Ovary (tissue), 7 donors: ENCODE measurements at regions not wholly inside any gene's neighbourhood (a gene's known extent, or its start where the extent isn't known, plus 50 kb on each side); places are given as distances from the start of the nearest gene placed in this dataset.

Experiments used
- DNase-seq, 5 donors: peaks; one replicate each; pipeline ENCODE4 v3.0.0-alpha.2; 2019 to 2020
- H3K27ac ChIP-seq, 2 donors: fragments of 200-600 bp; one replicate each; pipeline versions ENCODE4 v1.5.1 to v1.8.0; 2019 to 2022
- H3K27me3 ChIP-seq: fragments of 200-600 bp; one replicate; pipeline ENCODE4 v1.8.0; 2022
- H3K36me3 ChIP-seq: fragments of 200-600 bp; sonication (generic); one replicate; pipeline ENCODE4 v1.5.1; 2019
- H3K4me1 ChIP-seq: one replicate; pipeline ENCODE4 v1.8.1; 2013; ENCODE audit warnings: mild to moderate bottlenecking, moderate library complexity; ENCODE audit not compliant: insufficient read depth
- H3K4me3 ChIP-seq: fragments of 200-600 bp; sonication (generic); one replicate; pipeline ENCODE4 v1.5.1; 2017
- H3K9me3 ChIP-seq, 2 donors: fragments of 200-600 bp in 1 of 2; sonication (generic) in 1 of 2; one replicate each; pipeline versions ENCODE4 v1.5.1 to v1.8.1; 2013 to 2019; ENCODE audit warnings: mild to moderate bottlenecking in 1 of 2, moderate library complexity in 1 of 2
- EP300 ChIP-seq: sonication (generic); formaldehyde crosslinking; IDR thresholded peaks from one replicate; pipeline ENCODE4 v1.6.1; 2017; ENCODE audit warnings: antibody characterized with exemption
- POLR2A ChIP-seq: fragments of 450-650 bp; IDR thresholded peaks from one replicate; pipeline ENCODE4 v1.6.1; 2017; ENCODE audit warnings: antibody characterized with exemption, mild to moderate bottlenecking, moderate library complexity
- WGBS, 3 donors: extraction: QIAGEN DNeasy Blood & Tissue Kit in 1 of 3; methylation state at CpG; one replicate each; pipeline versions ENCODE4 v1.1.5 to v1.1.7; 2013 to 2017; 5-methylcytosine and 5-hydroxymethylcytosine counted together
- intact Hi-C, 4 donors: fragments of 100-400 bp; cut with DNase I; formaldehyde crosslinking; loops; one replicate each; pipeline versions ENCODE4 v1.11.0 to v1.15.1; 2022 to 2023
- TF ChIP-seq, protein P1 (sequence below), 3 donors: fragments of 450-650 bp in 2 of 3; fragments of 200-600 bp in 1 of 3; IDR thresholded peaks; one replicate each; pipeline versions ENCODE4 v1.5.1 to v1.8.0; 2016 to 2022; ENCODE audit warnings: antibody characterized with exemption in 3 of 3, mild to moderate bottlenecking in 1 of 3
- donor health status: DM: no; HTN: no; CAD: no; lungs with moderate emphysema.
- donor health status: DM: no; HTN: no; CAD: no.
- donor health status: Bipolar disorder and iron deficiency.
- donor health status: DM: no; HTN: no; CAD: no.
- donor health status: DM: yes; HTN: yes; CAD: no.

DNA sequence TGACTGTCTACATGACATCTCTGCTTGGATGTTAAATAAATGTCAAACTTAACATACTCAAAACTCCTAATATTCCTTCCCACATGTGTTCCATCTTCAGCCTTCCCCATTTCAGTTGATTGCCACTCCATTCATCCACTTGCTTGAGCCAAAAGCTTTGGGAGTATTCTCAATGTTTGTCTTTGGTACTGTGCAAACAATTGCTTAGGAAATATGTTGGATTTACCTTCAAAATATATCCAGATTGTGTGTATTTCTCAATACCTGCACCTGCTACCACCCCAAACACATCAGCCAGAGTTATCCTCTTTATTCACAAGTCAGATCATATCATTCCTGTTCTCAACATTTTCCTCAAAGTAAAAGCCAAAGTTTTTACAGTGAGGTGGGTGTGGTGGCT, 350.3 kb upstream of the FAM98A start:
- no peaks in the 10 kb centered on the region for H3K27me3 ChIP-seq
- TF ChIP-seq EP300 = no peak
- TF ChIP-seq, protein P1, sequence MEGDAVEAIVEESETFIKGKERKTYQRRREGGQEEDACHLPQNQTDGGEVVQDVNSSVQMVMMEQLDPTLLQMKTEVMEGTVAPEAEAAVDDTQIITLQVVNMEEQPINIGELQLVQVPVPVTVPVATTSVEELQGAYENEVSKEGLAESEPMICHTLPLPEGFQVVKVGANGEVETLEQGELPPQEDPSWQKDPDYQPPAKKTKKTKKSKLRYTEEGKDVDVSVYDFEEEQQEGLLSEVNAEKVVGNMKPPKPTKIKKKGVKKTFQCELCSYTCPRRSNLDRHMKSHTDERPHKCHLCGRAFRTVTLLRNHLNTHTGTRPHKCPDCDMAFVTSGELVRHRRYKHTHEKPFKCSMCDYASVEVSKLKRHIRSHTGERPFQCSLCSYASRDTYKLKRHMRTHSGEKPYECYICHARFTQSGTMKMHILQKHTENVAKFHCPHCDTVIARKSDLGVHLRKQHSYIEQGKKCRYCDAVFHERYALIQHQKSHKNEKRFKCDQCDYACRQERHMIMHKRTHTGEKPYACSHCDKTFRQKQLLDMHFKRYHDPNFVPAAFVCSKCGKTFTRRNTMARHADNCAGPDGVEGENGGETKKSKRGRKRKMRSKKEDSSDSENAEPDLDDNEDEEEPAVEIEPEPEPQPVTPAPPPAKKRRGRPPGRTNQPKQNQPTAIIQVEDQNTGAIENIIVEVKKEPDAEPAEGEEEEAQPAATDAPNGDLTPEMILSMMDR (IDR thresholded peaks at IDR 0.05) = no peak
- no peak for TF ChIP-seq POLR2A
- H3K27ac ChIP-seq = no peak overlapping the region
- no peaks in the 10 kb centered on the region for H3K4me1 ChIP-seq
- no peaks in the 10 kb centered on the region for H3K36me3 ChIP-seq
- intact Hi-C loops = no loop called here
- no peak overlapping the region for H3K4me3 ChIP-seq
- H3K9me3 ChIP-seq = peaks cover 0 to 5% of the 10 kb centered on the region in 2 donors
- no peak for DNase-seq

GRCh38 chr2:33946193-33946592, 347.1 kb upstream of the FAM98A start:
- Histone ChIP-seq H3K4me3 (no peak overlapping the region), H3K27ac (no peak overlapping the region), H3K9me3 (no peaks in the 10 kb centered on the region), H3K36me3 (no peaks in the 10 kb centered on the region), H3K4me1 (no peaks in the 10 kb centered on the region), H3K27me3 (no peaks in the 10 kb centered on the region)
- TF ChIP-seq EP300 (no peak), POLR2A (no peak)
- TF ChIP-seq, protein P1 (IDR thresholded peaks at IDR 0.05) = no peak
- intact Hi-C loops = no loop called here
- DNase-seq = no peak
- WGBS, 3 donors = 84 to 94% (median 86%) methylated on average over 4 of the region's 4 CpGs

DNA sequence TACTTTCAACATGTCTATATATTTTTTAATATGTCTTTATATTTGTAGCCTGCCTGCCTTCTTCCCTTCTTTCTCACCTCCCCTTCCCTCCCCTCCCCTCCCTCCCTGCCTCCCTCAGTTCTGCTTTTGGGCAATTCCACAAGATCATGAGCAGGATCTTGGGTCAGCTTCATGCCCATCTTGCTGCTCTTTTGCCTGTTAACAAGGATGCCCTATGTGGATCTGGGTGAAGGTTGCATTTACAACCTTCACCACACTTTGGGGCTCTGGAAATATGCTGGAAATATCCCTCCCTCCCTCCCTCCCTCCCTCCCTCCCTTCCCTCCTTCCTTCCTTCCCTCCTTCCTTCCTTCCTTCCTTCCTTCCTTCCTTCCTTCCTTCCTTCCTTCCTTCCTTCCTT, 334.1 kb upstream of the FAM98A start:
- intact Hi-C loops = no loop called here
- H3K27ac ChIP-seq = no peak overlapping the region
- no peak for DNase-seq
- no peak overlapping the region for H3K4me3 ChIP-seq
- TF ChIP-seq POLR2A (no peak), EP300 (no peak)
- TF ChIP-seq, protein P1 (IDR thresholded peaks at IDR 0.05) = no peak
- no peaks in the 10 kb centered on the region for H3K4me1 ChIP-seq
- no peaks in the 10 kb centered on the region for H3K27me3 ChIP-seq
- no peaks in the 10 kb centered on the region for H3K9me3 ChIP-seq
- H3K36me3 ChIP-seq = no peaks in the 10 kb centered on the region

DNA sequence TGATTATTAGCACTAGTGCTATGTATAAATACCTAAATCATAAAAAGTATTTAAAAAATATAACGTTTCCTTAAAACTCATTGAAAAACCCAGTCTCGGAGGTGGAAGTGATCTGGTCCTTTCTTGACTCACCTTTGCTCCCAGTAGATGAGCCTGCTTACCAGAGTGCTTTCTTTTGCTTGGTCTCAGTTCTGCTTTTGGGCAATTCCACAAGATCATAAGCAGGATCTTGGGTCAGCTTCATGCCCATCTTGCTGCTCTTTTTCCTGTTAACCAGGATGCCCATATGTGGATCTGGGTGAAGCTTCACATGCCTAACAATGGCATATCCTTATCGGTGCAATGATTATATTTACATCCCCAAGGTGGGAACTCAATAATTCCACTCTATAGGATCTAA, 332.1 kb upstream of the FAM98A start:
- DNase-seq = no peak
- Histone ChIP-seq H3K4me3 (no peak overlapping the region), H3K27ac (no peak overlapping the region), H3K27me3 (no peaks in the 10 kb centered on the region), H3K4me1 (no peaks in the 10 kb centered on the region), H3K9me3 (no peaks in the 10 kb centered on the region), H3K36me3 (no peaks in the 10 kb centered on the region)
- intact Hi-C loops = no loop called here
- 90 to 93% (median 92%) methylated on average over 3 of the region's 3 CpGs for WGBS, 3 donors
- TF ChIP-seq POLR2A = no peak
- TF ChIP-seq, protein P1 (IDR thresholded peaks at IDR 0.05) = no peak
- no peak for TF ChIP-seq EP300

DNA sequence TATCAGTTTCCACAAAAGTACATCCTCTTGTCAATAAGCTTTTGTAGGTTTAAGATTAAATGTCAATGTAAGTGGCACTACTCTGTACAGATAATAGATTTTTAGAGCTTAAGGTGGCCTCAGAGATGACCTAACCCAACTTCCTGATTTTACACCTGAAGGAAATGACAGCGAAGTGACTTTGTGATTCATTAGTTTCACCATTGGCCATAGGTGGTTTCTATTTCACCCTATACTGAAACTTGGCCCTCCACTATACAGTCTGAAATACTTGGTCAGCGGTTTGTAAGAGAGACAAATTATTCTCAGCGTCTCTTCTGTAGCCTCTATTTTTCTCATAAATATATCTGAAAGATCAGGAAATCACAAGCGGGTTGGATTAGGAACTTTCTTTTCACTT, 330.4 kb upstream of the FAM98A start:
- Histone ChIP-seq H3K4me1 (no peaks in the 10 kb centered on the region), H3K27ac (no peak overlapping the region), H3K9me3 (no peaks in the 10 kb centered on the region), H3K36me3 (no peaks in the 10 kb centered on the region), H3K27me3 (no peaks in the 10 kb centered on the region), H3K4me3 (no peak overlapping the region)
- WGBS, 3 donors = 95 to 97% (median 96%) methylated on average over 4 of the region's 4 CpGs
- intact Hi-C loops = no loop called here
- TF ChIP-seq EP300 = no peak
- TF ChIP-seq POLR2A = no peak
- TF ChIP-seq, protein P1 (IDR thresholded peaks at IDR 0.05) = no peak
- DNase-seq = no peak
